Transverse colon (tissue), 4 donors: ENCODE measurements at regions not wholly inside any gene's neighbourhood (a gene's known extent, or its start where the extent isn't known, plus 50 kb on each side); places are given as distances from the start of the nearest gene placed in this dataset.
A peak's percentile ranks its signal among the peaks of the same experiment; 100 is the strongest.

Source experiments
- DNase-seq: peaks from one replicate; pipeline ENCODE4 v3.0.0-alpha.2; 2019
- H3K27ac ChIP-seq, 4 donors: fragments of 200-600 bp; sonication (generic); 2 replicates each; pipeline ENCODE4 v1.5.1; 2016 to 2018; ENCODE audit warnings: inconsistent platforms in 4 of 4
- H3K27me3 ChIP-seq: fragments of 200-600 bp; sonication (generic); 2 replicates; pipeline ENCODE4 v1.5.1; 2017; ENCODE audit warnings: inconsistent platforms
- H3K36me3 ChIP-seq, 4 donors: fragments of 200-600 bp; sonication (generic); 2 replicates each; pipeline ENCODE4 v1.5.1; 2017 to 2019; ENCODE audit warnings: inconsistent platforms in 4 of 4
- H3K4me1 ChIP-seq, 4 donors: fragments of 200-600 bp; sonication (generic); 2 replicates each; pipeline ENCODE4 v1.5.1; 2017 to 2020; ENCODE audit warnings: inconsistent platforms in 4 of 4
- H3K4me3 ChIP-seq, 4 donors: fragments of 200-600 bp; sonication (generic); 1 replicate in 1 of 4; 2 replicates in 3 of 4; pipeline versions ENCODE4 v1.5.1 to v1.6.1; 2017 to 2019; ENCODE audit warnings: inconsistent platforms in 4 of 4
- H3K9me3 ChIP-seq, 2 donors: fragments of 200-600 bp; sonication (generic); 2 replicates each; pipeline ENCODE4 v1.5.1; 2017 to 2019; ENCODE audit warnings: inconsistent platforms in 2 of 2
- CTCF ChIP-seq, 5 experiments: fragments of 200-600 bp in 3 of 5; fragments of 450-650 bp in 2 of 5; sonication (generic) in 3 of 5; IDR thresholded peaks; 1 replicate in 2 of 5; 2 replicates in 3 of 5; pipeline ENCODE4 v1.5.1; 2016 to 2017; ENCODE audit warnings: antibody characterized with exemption in 5 of 5, inconsistent platforms in 3 of 5, mild to moderate bottlenecking in 2 of 5, moderate library complexity in 1 of 5
- EP300 ChIP-seq: sonication (generic); formaldehyde crosslinking; IDR thresholded peaks from one replicate; pipeline ENCODE4 v1.6.1; 2017; ENCODE audit warnings: antibody characterized with exemption, low read depth
- POLR2A ChIP-seq: fragments of 450-650 bp; IDR thresholded peaks from one replicate; pipeline ENCODE4 v1.6.1; 2016; ENCODE audit warnings: antibody characterized with exemption, mild to moderate bottlenecking, moderate library complexity
- POLR2AphosphoS5 ChIP-seq, 3 donors: sonication (generic); formaldehyde crosslinking; IDR thresholded peaks; one replicate each; pipeline ENCODE4 v1.6.1; 2016; ENCODE audit warnings: antibody characterized with exemption in 3 of 3
- WGBS, 2 donors: methylation state at CpG; one replicate each; pipeline ENCODE4 v1.1.5; 2018; ENCODE audit warnings: low coverage in 1 of 2; 5-methylcytosine and 5-hydroxymethylcytosine counted together
- in situ Hi-C, 4 donors: fragments of 200-750 bp; cut with MboI; loops; one replicate each; pipeline versions ENCODE4 v1.15.0 to v1.15.1; 2017; ENCODE audit warnings: low sequenced_read_pairs in 3 of 4, low pct_ligation_motif_present in 1 of 4, low pct_unique_long_range_greater_than_20kb in 1 of 4
- intact Hi-C: fragments of 100-400 bp; cut with DNase I; formaldehyde crosslinking; loops from one replicate; pipeline ENCODE4 v1.15.1; 2023; ENCODE audit warnings: low total_unique reads

- TF ChIP-seq CTCF (IDR thresholded peaks at IDR 0.05), result no peak
- no peak for TF ChIP-seq POLR2A
- no peak for TF ChIP-seq POLR2AphosphoS5 (IDR thresholded peaks at IDR 0.05)
- no peak for TF ChIP-seq EP300
- in situ Hi-C loops, result no loop called here
- H3K36me3 ChIP-seq, result no peaks in the 10 kb centered on the region
- H3K4me1 ChIP-seq, result no peaks in the 10 kb centered on the region
- no peak overlapping the region for H3K27ac ChIP-seq
- 40 to 59% methylated on average over 1 of the region's 1 CpG for WGBS, 2 donors
- no peaks in the 10 kb centered on the region for H3K9me3 ChIP-seq
- no peak for DNase-seq
- intact Hi-C loops, result no loop called here
- no peaks in the 10 kb centered on the region for H3K27me3 ChIP-seq
- H3K4me3 ChIP-seq, result no peak overlapping the region
Observed at GRCh38 chr2:134780972-134781371, 57.4 kb upstream of the ACMSD start.

- H3K4me3 ChIP-seq, result no peak overlapping the region
- no peak for TF ChIP-seq CTCF (IDR thresholded peaks at IDR 0.05)
- TF ChIP-seq POLR2AphosphoS5 (IDR thresholded peaks at IDR 0.05), result no peak
- no peak for TF ChIP-seq EP300
- no peak for TF ChIP-seq POLR2A
- intact Hi-C loops, result no loop called here
- in situ Hi-C loops, result no loop called here
- H3K27ac ChIP-seq, result no peak overlapping the region
- H3K36me3 ChIP-seq, result no peaks in the 10 kb centered on the region
- WGBS, 2 donors, result 85 to 87% methylated on average over 7 of the region's 7 CpGs
- no peaks in the 10 kb centered on the region for H3K9me3 ChIP-seq
- no peaks in the 10 kb centered on the region for H3K4me1 ChIP-seq
- no peaks in the 10 kb centered on the region for H3K27me3 ChIP-seq
- DNase-seq, result no peak
Observed at GRCh38 chr2:134782107-134782506, 56.3 kb upstream of the ACMSD start.

DNA sequence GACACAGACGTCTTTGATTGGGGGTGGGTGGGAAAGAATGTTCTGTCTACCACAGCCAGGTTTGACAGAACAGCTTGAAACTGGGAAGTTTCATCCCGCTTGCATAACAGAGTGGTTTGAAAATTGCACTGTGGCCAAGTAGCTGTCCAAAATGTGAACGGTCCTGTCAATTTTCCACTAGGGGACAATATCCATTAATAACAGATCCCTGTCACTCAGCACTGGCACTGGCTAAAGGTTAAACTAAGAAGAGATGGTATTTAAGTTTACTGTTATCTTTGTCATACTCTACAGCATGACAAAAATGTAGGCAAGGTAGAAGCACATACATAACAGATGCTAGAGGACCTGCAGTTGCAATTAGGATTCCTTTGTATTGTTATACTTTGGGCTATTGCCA lies 55.6 kb upstream of the ACMSD start:
- in situ Hi-C loops, result no loop called here
- DNase-seq, result no peak
- WGBS, 2 donors, result 25 to 76% methylated on average over 2 to 3 of the region's 3 CpGs

GRCh38 chr2:134783912-134784311 lies 54.5 kb upstream of the ACMSD start:
- TF ChIP-seq POLR2A (no peak), POLR2AphosphoS5 (IDR thresholded peaks at IDR 0.05) (no peak), CTCF (IDR thresholded peaks at IDR 0.05) (no peak), EP300 (no peak)
- no peaks in the 10 kb centered on the region for H3K9me3 ChIP-seq
- no peak overlapping the region for H3K4me3 ChIP-seq
- DNase-seq, result no peak
- H3K4me1 ChIP-seq, result no peaks in the 10 kb centered on the region
- in situ Hi-C loops (no loop called here), intact Hi-C loops (no loop called here)
- H3K36me3 ChIP-seq, result no peaks in the 10 kb centered on the region
- no peaks in the 10 kb centered on the region for H3K27me3 ChIP-seq
- no peak overlapping the region for H3K27ac ChIP-seq
- 30 to 33% methylated on average over 2 of the region's 2 CpGs for WGBS, 2 donors

More for the DNA sequence above, 55.6 kb upstream of the ACMSD start:
- H3K9me3 ChIP-seq, result no peaks in the 10 kb centered on the region
- H3K27ac ChIP-seq, result no peak overlapping the region
- H3K4me3 ChIP-seq, result no peak overlapping the region
- intact Hi-C loops, result no loop called here
- H3K27me3 ChIP-seq, result no peaks in the 10 kb centered on the region
- no peaks in the 10 kb centered on the region for H3K36me3 ChIP-seq
- TF ChIP-seq POLR2AphosphoS5 (IDR thresholded peaks at IDR 0.05) (no peak), CTCF (IDR thresholded peaks at IDR 0.05) (peak in 1 of 5 experiments; percentile 12)
- no peaks in the 10 kb centered on the region for H3K4me1 ChIP-seq
